ENCODE measurements at regions not wholly inside any gene's neighbourhood (a gene's known extent, or its start where the extent isn't known, plus 50 kb on each side); places are given as distances from the start of the nearest gene placed in this dataset.

DNA sequence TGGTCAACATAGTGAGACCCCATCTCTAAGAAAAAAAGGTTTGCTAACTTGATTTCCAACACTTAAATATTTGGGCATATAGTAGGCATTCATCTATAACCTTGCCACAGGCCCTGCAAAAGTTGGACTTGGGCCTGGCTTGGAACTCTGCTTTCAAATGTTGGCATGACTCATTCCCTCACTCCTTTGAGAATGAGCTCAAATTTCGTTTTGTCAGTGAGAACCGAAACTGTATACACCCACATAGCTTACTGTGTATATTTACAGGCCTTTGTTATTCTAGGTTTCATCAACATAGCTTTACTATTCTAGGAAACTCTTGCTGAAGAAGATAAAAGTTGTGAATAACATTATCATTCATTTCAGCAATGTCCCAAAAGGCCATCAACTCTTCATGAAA, 88.7 kb upstream of the ELOVL6 start:
- Mint-ChIP-seq H3K27me3 (ENCODE audit: unreplicated experiment) (peaks cover 9% of the 10 kb centered on the region), H3K9me3 (ENCODE audit: unreplicated experiment) (no peaks in the 10 kb centered on the region), H3K4me3 (ENCODE audit: unreplicated experiment) (no peak overlapping the region), H3K27ac (ENCODE audit: unreplicated experiment) (no peak overlapping the region), H3K36me3 (ENCODE audit: unreplicated experiment) (no peaks in the 10 kb centered on the region), H3K4me1 (ENCODE audit: unreplicated experiment) (no peaks in the 10 kb centered on the region)
- no peak for DNase-seq (ENCODE audit: extremely low spot score, unreplicated experiment)
- TF ChIP-seq, protein P1, sequence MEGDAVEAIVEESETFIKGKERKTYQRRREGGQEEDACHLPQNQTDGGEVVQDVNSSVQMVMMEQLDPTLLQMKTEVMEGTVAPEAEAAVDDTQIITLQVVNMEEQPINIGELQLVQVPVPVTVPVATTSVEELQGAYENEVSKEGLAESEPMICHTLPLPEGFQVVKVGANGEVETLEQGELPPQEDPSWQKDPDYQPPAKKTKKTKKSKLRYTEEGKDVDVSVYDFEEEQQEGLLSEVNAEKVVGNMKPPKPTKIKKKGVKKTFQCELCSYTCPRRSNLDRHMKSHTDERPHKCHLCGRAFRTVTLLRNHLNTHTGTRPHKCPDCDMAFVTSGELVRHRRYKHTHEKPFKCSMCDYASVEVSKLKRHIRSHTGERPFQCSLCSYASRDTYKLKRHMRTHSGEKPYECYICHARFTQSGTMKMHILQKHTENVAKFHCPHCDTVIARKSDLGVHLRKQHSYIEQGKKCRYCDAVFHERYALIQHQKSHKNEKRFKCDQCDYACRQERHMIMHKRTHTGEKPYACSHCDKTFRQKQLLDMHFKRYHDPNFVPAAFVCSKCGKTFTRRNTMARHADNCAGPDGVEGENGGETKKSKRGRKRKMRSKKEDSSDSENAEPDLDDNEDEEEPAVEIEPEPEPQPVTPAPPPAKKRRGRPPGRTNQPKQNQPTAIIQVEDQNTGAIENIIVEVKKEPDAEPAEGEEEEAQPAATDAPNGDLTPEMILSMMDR (IDR thresholded peaks at IDR 0.05): no peak

DNA sequence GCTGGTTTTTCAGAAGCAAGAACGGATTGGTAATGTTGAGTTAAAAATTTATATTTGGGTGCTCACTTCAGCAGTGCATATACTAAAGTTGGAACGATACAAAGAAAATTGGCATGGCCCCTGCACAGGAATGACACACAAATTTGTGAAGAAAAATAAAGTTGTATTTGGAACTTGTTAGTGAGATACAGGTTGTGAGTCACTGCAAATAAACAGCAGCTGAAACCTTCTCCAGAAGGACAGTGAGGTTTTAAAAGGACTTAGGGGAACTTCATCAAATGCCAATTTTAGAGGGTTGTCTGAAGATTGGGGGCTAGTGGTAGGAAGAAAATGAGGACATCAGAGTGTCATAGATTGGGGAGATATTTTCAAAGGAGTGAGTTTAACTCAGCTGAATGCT, 79.7 kb upstream of the ELOVL6 start:
- peaks cover 3% of the 10 kb centered on the region for H3K4me1 Mint-ChIP-seq (ENCODE audit: unreplicated experiment)

DNA sequence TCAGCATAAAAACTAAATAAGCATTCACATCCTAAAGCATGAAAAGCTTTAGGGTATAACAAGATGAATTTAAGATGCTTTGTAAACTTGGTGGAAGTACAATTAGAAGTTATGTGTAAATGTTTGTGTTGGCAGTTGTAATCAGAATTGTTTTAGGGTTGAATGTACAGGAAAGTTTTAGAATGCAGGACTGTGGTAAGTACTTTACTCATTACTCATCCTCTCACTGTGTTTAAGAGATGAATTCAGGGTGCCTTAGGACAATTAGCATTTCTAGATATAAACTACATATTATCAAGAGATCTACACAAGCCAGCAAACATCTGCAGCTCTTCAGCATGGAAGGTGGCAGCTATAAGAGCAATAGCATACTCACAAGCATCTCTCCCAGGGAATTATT, 77.5 kb upstream of the ELOVL6 start:
- peaks cover 3% of the 10 kb centered on the region for H3K4me1 Mint-ChIP-seq (ENCODE audit: unreplicated experiment)
- H3K4me3 Mint-ChIP-seq (ENCODE audit: unreplicated experiment): no peak overlapping the region
- no peaks in the 10 kb centered on the region for H3K9me3 Mint-ChIP-seq (ENCODE audit: unreplicated experiment)
- no peak for DNase-seq (ENCODE audit: extremely low spot score, unreplicated experiment)
- no peak overlapping the region for H3K27ac Mint-ChIP-seq (ENCODE audit: unreplicated experiment)
- no peaks in the 10 kb centered on the region for H3K36me3 Mint-ChIP-seq (ENCODE audit: unreplicated experiment)
- peaks cover 2% of the 10 kb centered on the region for H3K27me3 Mint-ChIP-seq (ENCODE audit: unreplicated experiment)
- TF ChIP-seq, protein P1 (IDR thresholded peaks at IDR 0.05): no peak

More for the DNA sequence above, 79.7 kb upstream of the ELOVL6 start:
- Mint-ChIP-seq H3K36me3 (ENCODE audit: unreplicated experiment) (no peaks in the 10 kb centered on the region), H3K4me3 (ENCODE audit: unreplicated experiment) (no peak overlapping the region), H3K27ac (ENCODE audit: unreplicated experiment) (no peak overlapping the region), H3K9me3 (ENCODE audit: unreplicated experiment) (no peaks in the 10 kb centered on the region), H3K27me3 (ENCODE audit: unreplicated experiment) (peaks cover 2% of the 10 kb centered on the region)
- DNase-seq (ENCODE audit: extremely low spot score, unreplicated experiment): no peak
- TF ChIP-seq, protein P1 (IDR thresholded peaks at IDR 0.05): no peak

DNA sequence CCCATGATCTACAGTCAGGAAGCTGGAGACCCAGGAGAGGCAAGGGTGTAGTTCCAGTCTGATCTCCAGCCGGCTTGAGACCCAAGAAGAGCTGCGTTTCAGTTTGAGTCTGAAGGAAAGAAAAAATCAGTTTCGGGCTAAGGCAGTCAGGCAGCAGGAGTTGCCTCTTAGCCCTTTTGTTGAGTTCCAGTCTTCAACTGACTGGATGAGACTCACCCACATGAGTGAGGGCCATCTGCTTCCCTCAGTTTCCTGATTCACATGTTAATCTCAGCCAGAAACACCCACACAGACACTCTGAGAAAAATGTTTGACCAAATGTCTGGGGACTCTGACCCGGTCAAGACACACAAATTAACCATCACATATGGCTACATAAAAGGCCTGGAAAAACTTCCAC, 73.6 kb upstream of the ELOVL6 start:
- H3K36me3 Mint-ChIP-seq (ENCODE audit: unreplicated experiment): no peaks in the 10 kb centered on the region
- TF ChIP-seq, protein P1 (IDR thresholded peaks at IDR 0.05): no peak
- H3K4me1 Mint-ChIP-seq (ENCODE audit: unreplicated experiment): peaks cover 3% of the 10 kb centered on the region
- no peaks in the 10 kb centered on the region for H3K27me3 Mint-ChIP-seq (ENCODE audit: unreplicated experiment)
- no peak for DNase-seq (ENCODE audit: extremely low spot score, unreplicated experiment)
- H3K9me3 Mint-ChIP-seq (ENCODE audit: unreplicated experiment): no peaks in the 10 kb centered on the region
- H3K27ac Mint-ChIP-seq (ENCODE audit: unreplicated experiment): no peak overlapping the region
- H3K4me3 Mint-ChIP-seq (ENCODE audit: unreplicated experiment): no peak overlapping the region

DNA sequence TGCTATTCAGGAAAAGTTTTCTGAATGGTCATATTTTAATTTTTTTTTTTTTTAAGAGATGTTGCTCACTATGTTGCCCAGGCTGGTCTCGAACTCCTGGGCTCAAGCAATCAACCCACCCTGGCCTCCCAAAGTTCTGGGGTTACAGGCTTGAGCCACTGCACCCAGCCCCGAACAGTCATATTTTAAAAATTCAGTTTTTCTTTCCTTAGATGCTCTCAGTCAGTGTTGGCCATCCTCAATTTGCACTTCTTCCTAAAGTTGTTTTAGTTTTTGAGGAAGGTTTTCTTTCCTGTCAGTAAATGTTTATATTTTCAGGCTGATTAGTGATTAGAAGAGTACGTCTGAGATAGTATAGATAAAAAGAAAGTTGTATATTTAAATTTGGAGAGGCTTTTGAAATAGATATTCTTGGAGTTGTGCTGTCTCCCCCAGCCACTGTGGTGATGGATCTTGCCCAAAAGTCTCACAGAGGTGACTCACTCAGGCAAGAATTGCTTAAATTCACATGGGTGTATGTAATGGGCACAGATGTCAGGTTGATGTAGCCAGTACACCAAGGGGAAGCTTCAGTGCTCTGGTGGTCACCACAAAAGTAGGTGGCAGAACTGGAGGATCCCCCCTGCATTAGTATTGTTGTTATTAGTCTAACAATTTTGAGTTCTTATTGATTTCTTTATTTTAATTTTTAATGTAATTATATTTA, 72.2 kb upstream of the ELOVL6 start:
- no peaks in the 10 kb centered on the region for H3K36me3 Mint-ChIP-seq (ENCODE audit: unreplicated experiment)
- no peak overlapping the region for H3K27ac Mint-ChIP-seq (ENCODE audit: unreplicated experiment)
- DNase-seq (ENCODE audit: extremely low spot score, unreplicated experiment): no peak
- no peak overlapping the region for H3K4me3 Mint-ChIP-seq (ENCODE audit: unreplicated experiment)
- H3K27me3 Mint-ChIP-seq (ENCODE audit: unreplicated experiment): peaks cover 3% of the 10 kb centered on the region
- TF ChIP-seq, protein P1 (IDR thresholded peaks at IDR 0.05): no peak
- no peaks in the 10 kb centered on the region for H3K9me3 Mint-ChIP-seq (ENCODE audit: unreplicated experiment)
- peaks cover under 1% of the 10 kb centered on the region for H3K4me1 Mint-ChIP-seq (ENCODE audit: unreplicated experiment)
